Suprapubic skin (tissue), 4 donors: ENCODE measurements at regions not wholly inside any gene's neighbourhood (a gene's known extent, or its start where the extent isn't known, plus 50 kb on each side); places are given as distances from the start of the nearest gene placed in this dataset.

Experiments
- DNase-seq, 2 donors: peaks; one replicate each; pipeline ENCODE4 v3.0.0-alpha.2; 2019; ENCODE audit warnings: low spot score in 2 of 2
- H3K27ac ChIP-seq: fragments of 200-600 bp; sonication (generic); one replicate; pipeline ENCODE4 v1.5.1; 2019
- H3K27me3 ChIP-seq: fragments of 200-600 bp; sonication (generic); one replicate; pipeline ENCODE4 v1.5.1; 2019
- H3K36me3 ChIP-seq: fragments of 200-600 bp; sonication (generic); one replicate; pipeline ENCODE4 v1.5.1; 2019
- H3K4me1 ChIP-seq: fragments of 200-600 bp; sonication (generic); one replicate; pipeline ENCODE4 v1.5.1; 2019
- H3K4me3 ChIP-seq: fragments of 200-600 bp; sonication (generic); one replicate; pipeline ENCODE4 v1.5.1; 2019; ENCODE audit warnings: mild to moderate bottlenecking
- H3K9me3 ChIP-seq: fragments of 200-600 bp; sonication (generic); one replicate; pipeline ENCODE4 v1.5.1; 2019
- EP300 ChIP-seq: sonication (generic); formaldehyde crosslinking; IDR thresholded peaks from one replicate; pipeline ENCODE4 v1.6.1; 2017; ENCODE audit warnings: antibody characterized with exemption
- POLR2A ChIP-seq, 2 donors: fragments of 450-650 bp; IDR thresholded peaks; one replicate each; pipeline ENCODE4 v1.6.1; 2017; ENCODE audit warnings: antibody characterized with exemption in 2 of 2, mild to moderate bottlenecking in 2 of 2, moderate library complexity in 2 of 2
- POLR2AphosphoS5 ChIP-seq, 3 donors: sonication (generic); formaldehyde crosslinking; IDR thresholded peaks; one replicate each; pipeline ENCODE4 v1.6.1; 2017; ENCODE audit warnings: antibody characterized with exemption in 3 of 3
- WGBS: methylation state at CpG from one replicate; pipeline ENCODE4 v1.1.5; 2018; 5-methylcytosine and 5-hydroxymethylcytosine counted together
- TF ChIP-seq, protein P1 (sequence below), 2 donors: fragments of 200-600 bp in 1 of 2; fragments of 450-650 bp in 1 of 2; sonication (generic) in 1 of 2; IDR thresholded peaks; one replicate each; pipeline ENCODE4 v1.5.1; 2016 to 2019; ENCODE audit warnings: antibody characterized with exemption in 2 of 2, mild to moderate bottlenecking in 1 of 2, moderate library complexity in 1 of 2

- 73% methylated on average over 2 of the region's 2 CpGs for WGBS
- H3K4me1 ChIP-seq = no peaks in the 10 kb centered on the region
- TF ChIP-seq, protein P1, sequence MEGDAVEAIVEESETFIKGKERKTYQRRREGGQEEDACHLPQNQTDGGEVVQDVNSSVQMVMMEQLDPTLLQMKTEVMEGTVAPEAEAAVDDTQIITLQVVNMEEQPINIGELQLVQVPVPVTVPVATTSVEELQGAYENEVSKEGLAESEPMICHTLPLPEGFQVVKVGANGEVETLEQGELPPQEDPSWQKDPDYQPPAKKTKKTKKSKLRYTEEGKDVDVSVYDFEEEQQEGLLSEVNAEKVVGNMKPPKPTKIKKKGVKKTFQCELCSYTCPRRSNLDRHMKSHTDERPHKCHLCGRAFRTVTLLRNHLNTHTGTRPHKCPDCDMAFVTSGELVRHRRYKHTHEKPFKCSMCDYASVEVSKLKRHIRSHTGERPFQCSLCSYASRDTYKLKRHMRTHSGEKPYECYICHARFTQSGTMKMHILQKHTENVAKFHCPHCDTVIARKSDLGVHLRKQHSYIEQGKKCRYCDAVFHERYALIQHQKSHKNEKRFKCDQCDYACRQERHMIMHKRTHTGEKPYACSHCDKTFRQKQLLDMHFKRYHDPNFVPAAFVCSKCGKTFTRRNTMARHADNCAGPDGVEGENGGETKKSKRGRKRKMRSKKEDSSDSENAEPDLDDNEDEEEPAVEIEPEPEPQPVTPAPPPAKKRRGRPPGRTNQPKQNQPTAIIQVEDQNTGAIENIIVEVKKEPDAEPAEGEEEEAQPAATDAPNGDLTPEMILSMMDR (IDR thresholded peaks at IDR 0.05) = no peak
- TF ChIP-seq POLR2AphosphoS5 (IDR thresholded peaks at IDR 0.05) (no peak), EP300 (no peak), POLR2A (IDR thresholded peaks at IDR 0.05) (no peak)
- H3K36me3 ChIP-seq = no peaks in the 10 kb centered on the region
- no peaks in the 10 kb centered on the region for H3K9me3 ChIP-seq
- no peak overlapping the region for H3K4me3 ChIP-seq
- DNase-seq = no peak
- no peak overlapping the region for H3K27ac ChIP-seq
- peaks cover 7% of the 10 kb centered on the region for H3K27me3 ChIP-seq
Observed at GRCh38 chr20:24718277-24718676, 230.8 kb upstream of the CST7 start.

GRCh38 chr20:24718696-24719095 is 230.4 kb upstream of the CST7 start:
- Histone ChIP-seq H3K27me3 (peaks cover 7% of the 10 kb centered on the region), H3K27ac (no peak overlapping the region), H3K9me3 (no peaks in the 10 kb centered on the region), H3K4me3 (no peak overlapping the region), H3K36me3 (no peaks in the 10 kb centered on the region), H3K4me1 (no peaks in the 10 kb centered on the region)
- TF ChIP-seq, protein P1 (IDR thresholded peaks at IDR 0.05) = no peak
- TF ChIP-seq EP300 (no peak), POLR2A (IDR thresholded peaks at IDR 0.05) (no peak), POLR2AphosphoS5 (IDR thresholded peaks at IDR 0.05) (no peak)
- no peak for DNase-seq
- 85% methylated on average over 1 of the region's 1 CpG for WGBS

GRCh38 chr20:24720957-24721356 is 228.1 kb upstream of the CST7 start:
- Histone ChIP-seq H3K4me3 (no peak overlapping the region), H3K9me3 (no peaks in the 10 kb centered on the region), H3K27ac (no peak overlapping the region), H3K4me1 (no peaks in the 10 kb centered on the region), H3K27me3 (peaks cover 7% of the 10 kb centered on the region), H3K36me3 (no peaks in the 10 kb centered on the region)
- 85% methylated on average over 4 of the region's 4 CpGs for WGBS
- DNase-seq = no peak
- no peak for TF ChIP-seq EP300
- TF ChIP-seq, protein P1 (IDR thresholded peaks at IDR 0.05) = no peak
- no peak for TF ChIP-seq POLR2A (IDR thresholded peaks at IDR 0.05)
- TF ChIP-seq POLR2AphosphoS5 (IDR thresholded peaks at IDR 0.05) = no peak

- DNase-seq = no peak
- no peaks in the 10 kb centered on the region for H3K9me3 ChIP-seq
- H3K27ac ChIP-seq = no peak overlapping the region
- WGBS = 30% methylated on average over 2 of the region's 2 CpGs
- H3K4me3 ChIP-seq = no peak overlapping the region
- H3K4me1 ChIP-seq = no peaks in the 10 kb centered on the region
- TF ChIP-seq POLR2A (IDR thresholded peaks at IDR 0.05) (no peak), EP300 (no peak), POLR2AphosphoS5 (IDR thresholded peaks at IDR 0.05) (no peak)
- TF ChIP-seq, protein P1 (IDR thresholded peaks at IDR 0.05) = no peak
- H3K27me3 ChIP-seq = peaks cover 7% of the 10 kb centered on the region
- H3K36me3 ChIP-seq = no peaks in the 10 kb centered on the region
Observed at GRCh38 chr20:24721891-24722568, 227.0 kb upstream of the CST7 start.

DNA sequence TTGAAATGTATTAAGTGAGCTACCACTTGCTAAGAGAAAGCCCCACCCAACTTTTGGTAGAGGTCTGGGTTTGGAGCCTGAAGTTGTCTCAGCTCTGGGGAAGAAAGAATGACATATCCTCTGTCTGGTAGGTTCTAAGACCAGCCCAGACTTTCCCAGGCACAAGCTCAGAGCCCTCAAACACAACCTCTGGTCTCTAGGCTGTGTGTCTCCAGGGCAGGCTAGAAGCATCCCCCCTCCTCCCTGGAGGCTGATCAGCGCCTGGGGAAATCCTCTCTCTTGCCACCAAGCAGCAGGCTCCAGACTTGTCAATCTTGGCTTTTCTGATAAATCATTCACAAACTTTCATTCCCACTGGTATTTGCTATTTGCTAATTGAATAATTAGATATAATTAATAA is 226.5 kb upstream of the CST7 start:
- 71% methylated on average over 1 of the region's 1 CpG for WGBS
- no peaks in the 10 kb centered on the region for H3K36me3 ChIP-seq
- DNase-seq = no peak
- no peak overlapping the region for H3K4me3 ChIP-seq
- no peak overlapping the region for H3K27ac ChIP-seq
- peaks cover 7% of the 10 kb centered on the region for H3K27me3 ChIP-seq
- no peaks in the 10 kb centered on the region for H3K9me3 ChIP-seq
- no peaks in the 10 kb centered on the region for H3K4me1 ChIP-seq
- TF ChIP-seq EP300 = no peak
- TF ChIP-seq, protein P1 (IDR thresholded peaks at IDR 0.05) = no peak
- TF ChIP-seq POLR2AphosphoS5 (IDR thresholded peaks at IDR 0.05) = no peak
- no peak for TF ChIP-seq POLR2A (IDR thresholded peaks at IDR 0.05)
